NCI-H146 treated with DMSO at 0.1 percent for 48 hours (cell line): ENCODE measurements at regions not wholly inside any gene's neighbourhood (a gene's known extent, or its start where the extent isn't known, plus 50 kb on each side); places are given as distances from the start of the nearest gene placed in this dataset.

Source experiments
- DNase-seq: peaks from one replicate; lab custom pipeline; 2025; ENCODE audit not compliant: unreplicated experiment; lab: John Stamatoyannopoulos, UW

- DNase-seq: no peak
These were observed 80.8 kb downstream of the FOXL3 start for GRCh38 chr7:370775-371118.

DNA sequence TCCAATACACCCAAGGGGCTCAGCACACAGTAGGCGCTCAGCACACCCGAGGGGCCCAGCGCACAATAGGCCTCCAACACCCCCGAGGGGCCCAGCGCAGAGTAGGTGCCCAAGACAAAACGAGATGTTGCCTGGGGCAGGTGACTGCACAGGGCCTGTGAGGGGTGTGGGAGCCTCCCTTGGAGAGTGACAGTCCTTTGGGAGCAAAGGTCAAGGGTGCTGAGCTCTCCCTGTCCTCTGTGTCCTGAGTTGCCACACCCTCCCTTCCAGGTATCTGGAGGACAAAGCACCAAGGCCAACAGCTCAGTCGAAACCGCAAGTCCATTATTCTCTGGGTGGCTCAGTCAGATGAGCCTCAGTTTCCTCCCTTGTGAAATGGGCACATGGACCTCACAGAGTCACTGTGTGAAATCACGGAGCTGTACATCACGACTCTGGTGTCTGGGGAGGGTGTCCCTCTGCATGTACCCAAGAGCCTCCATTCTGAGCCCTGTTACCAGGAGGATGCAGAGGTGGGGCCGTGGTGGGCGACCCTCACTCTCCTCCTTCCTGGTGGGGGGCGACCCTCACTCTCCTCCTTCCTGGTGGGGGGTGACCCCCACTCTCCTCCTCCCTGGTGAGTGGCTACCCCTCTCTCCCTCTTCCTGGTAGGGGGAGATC lies 81.3 kb downstream of the FOXL3 start:
- no peak for DNase-seq

DNA sequence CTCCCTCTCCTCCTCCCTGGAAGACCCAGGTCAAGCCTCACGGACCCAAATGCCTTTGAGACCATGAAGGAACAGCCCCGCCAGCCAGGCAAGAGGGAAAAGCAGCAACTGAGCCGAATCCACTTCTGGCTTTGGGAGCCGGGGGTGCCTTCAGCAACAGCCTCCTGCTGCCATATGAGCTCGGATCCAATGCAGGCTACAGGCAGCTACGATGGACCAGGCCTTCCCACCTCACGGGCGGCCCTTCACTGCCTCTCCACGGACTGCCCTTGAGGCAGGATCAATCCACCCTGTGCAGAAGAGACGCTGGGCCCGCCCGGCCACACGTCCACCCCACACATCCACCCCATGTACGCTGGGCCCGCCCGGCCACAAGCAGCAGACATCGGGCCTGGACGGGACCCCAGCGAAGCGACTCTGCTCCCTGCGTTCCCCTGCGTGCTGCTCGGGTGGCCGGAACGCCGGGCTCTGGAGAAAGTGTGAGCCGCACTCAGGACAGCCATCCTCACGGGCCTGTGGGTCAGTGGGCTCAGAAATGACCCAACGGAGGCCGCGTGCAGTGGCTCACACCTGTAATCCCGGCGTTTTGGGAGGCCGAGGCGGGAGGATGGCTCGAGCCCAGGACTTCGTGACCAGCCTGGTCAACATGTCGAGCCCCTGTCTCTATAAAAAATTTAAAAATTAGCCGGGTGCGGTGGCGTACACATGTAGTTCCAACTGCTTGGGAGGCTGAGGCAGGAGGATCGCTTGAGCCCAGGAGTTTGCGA lies 82.0 kb downstream of the FOXL3 start:
- no peak for DNase-seq

DNA sequence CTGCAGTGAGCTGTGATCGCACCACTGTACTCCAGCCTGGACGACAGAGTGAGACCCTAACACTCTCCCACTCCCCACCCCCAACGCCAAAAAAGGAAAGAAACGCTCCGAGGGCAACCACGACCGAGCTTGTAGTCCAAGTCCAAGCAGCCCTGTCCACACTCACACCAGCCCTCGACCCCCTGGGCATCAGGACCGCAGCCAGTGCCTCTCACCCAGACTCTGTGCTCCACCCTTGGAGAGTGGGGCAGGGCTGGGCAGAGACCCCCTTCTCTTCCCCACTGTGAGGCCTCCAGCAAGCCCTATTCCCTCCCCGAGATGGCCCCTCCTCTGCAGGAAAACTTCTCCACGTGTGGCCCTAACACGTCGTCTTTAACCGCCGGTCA lies 82.6 kb downstream of the FOXL3 start:
- DNase-seq: no peak

DNA sequence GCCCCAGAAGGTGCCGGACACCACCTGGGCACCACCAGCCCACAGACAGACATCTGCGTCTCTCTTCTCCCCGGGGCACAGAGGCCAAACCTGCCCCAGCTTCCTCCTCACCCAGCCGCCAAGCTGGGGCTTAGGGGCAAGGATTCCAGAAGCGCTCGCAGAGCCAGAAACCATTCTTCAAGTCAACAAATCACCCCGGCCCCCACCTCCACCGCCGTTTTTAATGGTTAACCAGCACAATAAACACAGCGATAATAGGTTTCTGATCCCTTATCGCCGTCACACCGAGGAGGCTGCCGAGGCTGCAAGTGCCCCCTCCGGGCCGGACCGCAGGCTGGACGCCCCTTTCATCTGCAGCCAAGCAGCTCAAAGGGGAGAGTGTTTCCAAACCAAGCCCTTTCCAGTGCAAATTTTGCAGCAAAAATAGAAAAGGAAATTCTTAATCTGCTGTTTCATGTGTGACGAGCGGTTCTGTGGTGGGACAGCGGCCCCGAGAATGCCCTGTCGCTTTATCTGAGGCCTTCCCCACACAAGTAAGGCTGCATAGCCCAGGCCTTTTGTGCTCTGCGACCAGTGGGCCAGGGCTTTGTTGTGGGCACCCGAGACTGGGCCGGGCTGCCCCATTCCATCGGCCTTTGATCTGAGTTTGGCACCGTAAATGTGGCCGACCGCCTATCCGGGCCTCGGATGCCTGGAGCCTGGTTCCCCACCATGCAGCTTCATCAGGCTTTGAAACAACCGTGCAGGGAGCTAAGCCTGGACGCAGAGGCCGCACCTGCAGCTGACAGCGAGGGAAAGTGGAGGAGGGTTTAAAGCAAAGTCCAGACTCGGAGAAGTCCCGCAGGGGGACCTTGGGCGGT lies 83.2 kb downstream of the FOXL3 start:
- no peak for DNase-seq

- DNase-seq: no peak
These were observed 84.1 kb downstream of the FOXL3 start for GRCh38 chr7:373818-374705.

GRCh38 chr7:374706-375311 lies 84.8 kb downstream of the FOXL3 start:
- no peak for DNase-seq

- no peak for DNase-seq
These were observed 85.4 kb downstream of the FOXL3 start for GRCh38 chr7:375321-375831.

- DNase-seq: no peak
These were observed 85.9 kb downstream of the FOXL3 start for GRCh38 chr7:375901-376305.

- no peak for DNase-seq
These were observed 86.5 kb downstream of the FOXL3 start for GRCh38 chr7:376306-377079.

DNA sequence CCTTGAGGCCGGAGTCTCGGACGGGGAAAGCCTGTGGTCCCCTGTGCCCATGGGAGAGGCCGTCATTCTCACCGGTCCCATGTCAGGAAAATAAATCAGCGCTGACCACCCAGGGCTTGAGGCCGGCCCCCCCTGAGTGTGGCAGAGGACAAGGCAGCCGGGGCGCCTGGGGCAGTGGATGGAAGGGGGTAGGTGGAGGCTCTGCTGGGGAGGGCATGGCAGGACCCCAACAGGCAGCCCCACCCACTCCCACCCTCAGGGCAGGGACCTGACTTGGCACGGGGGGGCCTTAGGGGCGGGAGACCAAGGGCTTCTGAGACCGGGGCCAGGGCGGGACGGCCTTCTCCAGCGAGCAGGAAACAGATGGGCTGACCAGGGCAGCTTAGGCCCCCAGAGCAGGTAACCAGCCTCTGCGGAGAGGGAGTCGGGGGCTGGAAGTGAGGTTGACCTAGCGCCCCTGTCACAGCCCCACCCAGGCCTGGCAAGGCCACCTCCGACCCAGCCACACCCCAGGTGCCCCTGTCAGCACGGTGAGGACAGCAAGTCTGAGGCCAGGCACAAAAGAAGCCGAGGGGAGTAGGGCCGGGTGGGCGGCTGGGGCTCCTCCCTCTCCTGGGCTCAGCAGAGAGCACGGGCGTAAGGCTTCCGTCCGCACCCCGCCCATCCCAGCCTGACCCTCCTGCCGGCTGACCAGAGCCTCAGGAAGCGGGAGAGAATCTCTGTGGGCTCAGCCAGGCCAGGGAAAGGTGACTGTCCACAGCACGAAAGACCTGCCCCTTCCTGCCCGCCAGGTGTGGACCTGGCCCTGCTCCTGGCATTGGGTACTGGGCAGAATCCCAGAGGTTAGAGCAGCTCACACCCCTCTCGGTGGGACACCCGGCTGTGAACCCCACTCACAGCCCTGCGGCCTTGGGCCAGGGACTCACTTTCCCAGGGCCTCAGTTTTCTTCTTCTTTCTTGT lies 87.4 kb downstream of the FOXL3 start:
- DNase-seq: no peak

GRCh38 chr7:378041-378420 lies 88.1 kb downstream of the FOXL3 start:
- DNase-seq: no peak

DNA sequence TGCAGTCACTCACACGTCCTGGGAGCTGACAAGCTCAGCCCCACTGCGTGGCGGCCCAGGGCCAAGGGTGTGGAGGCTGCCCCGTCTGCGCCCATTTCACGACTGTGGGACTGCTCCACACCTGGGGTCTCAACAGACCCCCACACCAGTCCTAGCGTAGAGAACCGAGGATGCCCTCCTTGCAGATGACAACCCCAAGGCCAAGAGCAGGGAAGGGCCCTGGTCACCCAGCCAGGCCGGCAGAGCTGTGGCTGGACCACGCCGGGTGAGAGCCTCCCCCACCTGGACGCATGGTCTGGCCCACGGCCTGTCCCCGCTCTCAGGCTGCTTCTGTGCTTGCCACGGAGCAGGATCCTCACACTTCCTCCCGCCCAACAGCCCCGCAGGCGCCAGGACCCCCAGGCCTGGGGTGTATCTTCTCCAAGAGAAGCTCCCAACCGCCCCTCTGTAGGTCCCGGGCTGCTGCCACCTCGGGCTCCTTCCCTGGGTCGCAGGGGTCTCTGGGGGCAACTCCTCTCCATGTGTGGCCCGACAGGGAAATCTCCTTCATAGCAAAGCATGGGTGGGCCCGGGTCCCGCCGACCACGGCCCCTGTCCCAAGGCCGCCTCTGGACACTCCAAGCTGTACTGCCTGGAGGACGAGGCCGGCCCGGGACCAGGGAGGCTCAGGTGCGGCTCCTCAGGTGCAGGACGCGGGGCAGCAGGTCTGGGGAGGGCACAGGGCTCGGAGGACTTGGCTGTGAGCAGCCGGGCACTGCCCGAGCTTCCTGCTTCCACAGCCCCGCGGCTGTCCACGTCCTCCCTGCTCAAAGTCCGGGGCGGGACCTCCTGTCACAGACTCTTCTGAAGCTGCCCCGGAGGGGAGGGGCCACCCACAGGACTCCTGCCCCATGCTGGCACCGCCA lies 88.8 kb downstream of the FOXL3 start:
- DNase-seq: no peak

DNA sequence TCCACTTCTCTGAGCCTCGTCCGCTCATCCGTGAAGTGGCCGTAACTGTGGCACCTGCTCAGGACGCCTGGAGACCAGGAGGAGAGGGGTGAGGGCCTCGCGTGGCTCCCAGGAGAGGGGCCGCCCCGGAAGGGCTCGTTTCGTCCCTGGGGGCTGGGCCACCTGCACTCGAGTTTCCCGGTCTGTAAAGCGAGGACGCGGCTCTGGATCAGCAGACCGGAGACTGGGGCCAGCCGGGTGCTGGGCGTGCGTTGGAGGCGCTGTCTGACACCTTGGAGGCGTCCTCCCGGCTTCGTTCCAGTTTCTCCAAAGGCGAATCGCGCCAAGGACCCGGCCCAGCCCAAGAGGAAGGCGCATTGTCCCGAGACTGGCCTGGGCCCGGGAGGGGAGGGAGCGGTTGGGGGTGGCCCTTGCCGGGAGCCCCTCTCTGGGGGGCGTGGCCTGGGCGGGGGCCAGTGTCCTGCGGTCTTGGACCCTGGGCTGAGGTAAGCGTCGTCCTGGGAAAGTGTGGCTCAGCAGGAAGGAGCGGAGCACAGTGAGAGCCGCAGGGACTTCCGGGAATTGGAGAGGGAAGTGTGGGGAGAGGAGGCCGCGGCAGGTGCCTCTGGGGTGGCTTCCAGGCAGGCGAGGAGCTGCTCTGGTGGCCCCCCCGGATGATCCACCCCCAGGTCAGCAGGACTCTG lies 89.6 kb downstream of the FOXL3 start:
- DNase-seq: no peak

- DNase-seq: no peak
These were observed 90.1 kb downstream of the FOXL3 start for GRCh38 chr7:380139-380485.

DNA sequence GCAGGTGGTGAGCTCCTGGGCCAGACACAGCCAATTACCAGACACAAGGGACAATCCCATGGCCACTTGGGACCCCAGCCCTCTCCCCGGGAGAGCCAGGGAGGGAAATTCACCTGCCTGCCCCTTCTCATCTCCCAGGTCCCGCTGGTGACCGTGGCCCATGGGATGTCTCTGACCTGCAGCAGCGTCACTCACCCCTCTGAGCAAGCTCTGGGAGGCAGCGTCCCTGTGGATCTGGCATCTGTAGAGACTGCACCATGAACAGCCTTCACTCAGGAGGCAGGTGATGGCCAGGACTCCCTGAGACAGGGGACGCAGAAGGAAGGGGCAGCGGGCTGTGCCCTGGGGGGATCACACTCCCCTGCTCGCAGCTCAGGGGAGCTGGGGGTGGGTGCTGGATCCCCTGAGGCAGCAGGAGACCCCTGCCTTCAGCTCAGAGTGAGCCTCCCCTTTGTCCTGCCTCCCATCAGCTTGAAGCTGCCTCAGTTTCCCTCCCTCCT lies 90.8 kb downstream of the FOXL3 start:
- no peak for DNase-seq
